ENCODE measurements at regions not wholly inside any gene's neighbourhood (a gene's known extent, or its start where the extent isn't known, plus 50 kb on each side); places are given as distances from the start of the nearest gene placed in this dataset.
"Not testable (repeated sequence)": the region's sequence is repeated elsewhere in the genome, so short reads cannot be mapped to it uniquely, and the experiment has no call there.

DNA sequence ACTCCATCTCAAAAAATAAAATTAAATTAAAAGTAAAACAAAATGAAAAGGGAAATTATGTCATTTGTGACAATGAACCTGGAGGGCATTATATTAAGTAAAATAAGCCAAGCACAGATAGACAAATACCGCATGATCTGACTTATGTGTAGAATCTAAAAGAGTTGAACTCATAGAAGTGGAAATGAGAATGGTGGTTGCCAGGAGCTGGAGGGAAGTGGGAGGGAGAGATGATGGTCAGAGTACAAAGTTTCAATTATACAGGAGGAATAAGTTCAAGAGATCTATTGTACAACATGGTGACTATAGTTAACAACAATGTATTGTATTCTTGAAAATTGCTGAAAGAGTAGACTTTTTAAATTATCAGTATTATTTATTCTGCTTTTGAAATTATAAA lies 183.4 kb downstream of the ID4 start:
- no CpG with 5 or more reads among the region's 1 CpG for WGBS (ENCODE audit: extremely low coverage, insufficient coverage, insufficient read length)
- Histone ChIP-seq H3K79me1 (ENCODE audit: low read length) (no peaks in the 10 kb centered on the region), H4K8ac (ENCODE audit: low read depth, low read length) (no peak overlapping the region), H2BK12ac (ENCODE audit: low read length) (no peak overlapping the region), H4K91ac (ENCODE audit: low read depth, low read length) (no peak overlapping the region), H2BK5ac (ENCODE audit: low read depth, low read length, poor library complexity) (no peak overlapping the region), H3K23ac (ENCODE audit: low read length) (no peak overlapping the region), H4K12ac (ENCODE audit: low read depth, low read length) (no peak overlapping the region), H3K79me2 (ENCODE audit: control insufficient read depth, insufficient read depth, low read length, poor library complexity) (no peaks in the 10 kb centered on the region), H3K27ac (ENCODE audit: low read depth, low read length) (no peak overlapping the region), H3K4ac (ENCODE audit: low read depth, low read length) (no peak overlapping the region), H2BK120ac (ENCODE audit: insufficient read depth, low read length, poor library complexity) (no peak overlapping the region), H3K9ac (ENCODE audit: low read length) (no peak overlapping the region), H3K14ac (ENCODE audit: low read length) (no peak overlapping the region), H3K4me3 (ENCODE audit: low read depth, low read length) (no peak overlapping the region), H2AFZ (ENCODE audit: insufficient read depth, low read length, poor library complexity) (no peak overlapping the region), H3K4me2 (ENCODE audit: low read length) (no peak overlapping the region), H3K4me1 (ENCODE audit: control insufficient read depth in 1 of 2, insufficient read depth in 2 of 2, low read length in 2 of 2) (no peaks in the 10 kb centered on the region), H3K18ac (ENCODE audit: low read length) (no peak overlapping the region), H3K9me3 (ENCODE audit: insufficient read depth, low read depth, low read length) (no peaks in the 10 kb centered on the region), H3K36me3 (ENCODE audit: control insufficient read depth in 1 of 2, insufficient read depth in 2 of 2, low read length in 2 of 2) (no peaks in the 10 kb centered on the region), H3K27me3 (ENCODE audit: insufficient read depth, low read length) (no peaks in the 10 kb centered on the region), H2AK5ac (ENCODE audit: low read length) (no peak overlapping the region)
- DNase-seq = no peak

DNA sequence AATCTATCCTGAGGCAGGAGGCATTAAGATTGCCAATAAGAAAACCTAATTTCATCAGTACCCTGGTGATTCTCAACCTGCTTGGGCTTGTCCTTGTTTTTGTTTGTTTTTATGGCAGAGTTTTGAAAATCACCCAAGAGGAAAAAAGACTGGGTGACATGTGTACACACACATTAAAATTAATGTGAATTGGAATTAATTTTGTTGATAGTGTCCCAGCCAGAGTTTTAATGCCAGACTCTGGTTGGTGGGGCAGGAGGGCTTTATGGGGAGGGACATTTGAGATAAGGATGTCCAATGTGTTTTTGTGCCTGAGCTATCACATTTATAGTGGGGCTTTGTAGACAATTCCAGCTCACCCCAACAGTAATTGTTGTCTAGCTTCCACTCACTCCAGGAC lies 184.6 kb downstream of the ID4 start:
- Histone ChIP-seq H3K79me1 (ENCODE audit: low read length) (no peaks in the 10 kb centered on the region), H2BK12ac (ENCODE audit: low read length) (no peak overlapping the region), H3K4me1 (ENCODE audit: control insufficient read depth in 1 of 2, insufficient read depth in 2 of 2, low read length in 2 of 2) (no peaks in the 10 kb centered on the region), H3K23ac (ENCODE audit: low read length) (no peak overlapping the region), H3K4ac (ENCODE audit: low read depth, low read length) (no peak overlapping the region), H2BK5ac (ENCODE audit: low read depth, low read length, poor library complexity) (no peak overlapping the region), H3K4me3 (ENCODE audit: low read depth, low read length) (no peak overlapping the region), H3K36me3 (ENCODE audit: control insufficient read depth in 1 of 2, insufficient read depth in 2 of 2, low read length in 2 of 2) (no peaks in the 10 kb centered on the region), H3K4me2 (ENCODE audit: low read length) (no peak overlapping the region), H3K9ac (ENCODE audit: low read length) (no peak overlapping the region), H4K91ac (ENCODE audit: low read depth, low read length) (no peak overlapping the region), H3K18ac (ENCODE audit: low read length) (no peak overlapping the region), H2AFZ (ENCODE audit: insufficient read depth, low read length, poor library complexity) (no peak overlapping the region), H4K8ac (ENCODE audit: low read depth, low read length) (no peak overlapping the region), H2AK5ac (ENCODE audit: low read length) (no peak overlapping the region), H3K27me3 (ENCODE audit: insufficient read depth, low read length) (no peaks in the 10 kb centered on the region), H4K12ac (ENCODE audit: low read depth, low read length) (no peak overlapping the region), H3K14ac (ENCODE audit: low read length) (no peak overlapping the region), H3K9me3 (ENCODE audit: insufficient read depth, low read depth, low read length) (no peaks in the 10 kb centered on the region), H3K27ac (ENCODE audit: low read depth, low read length) (no peak overlapping the region), H3K79me2 (ENCODE audit: control insufficient read depth, insufficient read depth, low read length, poor library complexity) (no peaks in the 10 kb centered on the region), H2BK120ac (ENCODE audit: insufficient read depth, low read length, poor library complexity) (no peak overlapping the region)
- DNase-seq = no peak

DNA sequence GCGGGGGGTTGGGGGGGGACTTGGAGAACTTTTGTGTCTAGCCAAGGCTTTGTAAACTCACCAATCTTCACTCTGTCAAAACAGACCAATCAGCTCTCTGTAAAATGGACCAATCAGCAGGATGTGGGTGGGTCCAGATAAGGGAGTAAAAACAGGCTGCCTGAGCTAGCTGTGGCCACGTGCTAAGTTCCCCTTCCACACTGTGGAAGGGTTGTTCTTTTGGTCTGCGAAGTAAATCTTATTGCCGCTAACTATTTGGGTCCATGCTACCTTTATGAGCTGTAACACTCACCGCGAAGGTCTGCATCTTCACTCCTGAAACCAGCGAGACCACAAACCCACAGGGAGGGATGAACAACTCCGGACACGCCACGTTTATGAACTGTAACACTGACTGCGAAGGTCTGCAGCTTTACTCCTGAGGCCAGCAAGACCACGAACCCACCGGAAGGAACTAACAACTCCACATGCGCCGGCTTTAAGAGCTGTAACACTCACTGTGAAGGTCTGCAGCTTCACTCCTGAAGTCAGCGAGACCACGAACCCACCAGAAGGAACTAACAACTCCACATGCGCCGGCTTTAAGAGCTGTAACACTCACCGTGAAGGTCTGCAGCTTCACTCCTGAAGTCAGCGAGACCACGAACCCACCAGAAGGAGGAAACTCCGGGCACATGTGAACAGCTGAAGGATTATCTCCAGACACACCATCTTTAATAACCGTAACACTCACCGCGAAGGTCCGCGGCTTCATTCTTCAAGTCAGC lies 186.6 kb downstream of the ID4 start:
- not testable (repeated sequence) for H3K4me3 ChIP-seq (ENCODE audit: low read depth, low read length); H3K9ac ChIP-seq (ENCODE audit: low read length); H3K27ac ChIP-seq (ENCODE audit: low read depth, low read length); H2BK5ac ChIP-seq (ENCODE audit: low read depth, low read length, poor library complexity); H2AFZ ChIP-seq (ENCODE audit: insufficient read depth, low read length, poor library complexity); H3K79me2 ChIP-seq (ENCODE audit: control insufficient read depth, insufficient read depth, low read length, poor library complexity); H4K8ac ChIP-seq (ENCODE audit: low read depth, low read length); H4K91ac ChIP-seq (ENCODE audit: low read depth, low read length); H3K9me3 ChIP-seq (ENCODE audit: insufficient read depth, low read depth, low read length); H2BK120ac ChIP-seq (ENCODE audit: insufficient read depth, low read length, poor library complexity); H3K4me1 ChIP-seq (ENCODE audit: control insufficient read depth in 1 of 2, insufficient read depth in 2 of 2, low read length in 2 of 2); H3K79me1 ChIP-seq (ENCODE audit: low read length); H3K27me3 ChIP-seq (ENCODE audit: insufficient read depth, low read length); H3K18ac ChIP-seq (ENCODE audit: low read length); H3K36me3 ChIP-seq (ENCODE audit: control insufficient read depth in 1 of 2, insufficient read depth in 2 of 2, low read length in 2 of 2); H4K12ac ChIP-seq (ENCODE audit: low read depth, low read length); H3K14ac ChIP-seq (ENCODE audit: low read length); H3K4ac ChIP-seq (ENCODE audit: low read depth, low read length); H2BK12ac ChIP-seq (ENCODE audit: low read length); DNase-seq; H3K4me2 ChIP-seq (ENCODE audit: low read length); H2AK5ac ChIP-seq (ENCODE audit: low read length); H3K23ac ChIP-seq (ENCODE audit: low read length)
- WGBS (ENCODE audit: extremely low coverage, insufficient coverage, insufficient read length) = no CpG with 5 or more reads among the region's 28 CpGs

DNA sequence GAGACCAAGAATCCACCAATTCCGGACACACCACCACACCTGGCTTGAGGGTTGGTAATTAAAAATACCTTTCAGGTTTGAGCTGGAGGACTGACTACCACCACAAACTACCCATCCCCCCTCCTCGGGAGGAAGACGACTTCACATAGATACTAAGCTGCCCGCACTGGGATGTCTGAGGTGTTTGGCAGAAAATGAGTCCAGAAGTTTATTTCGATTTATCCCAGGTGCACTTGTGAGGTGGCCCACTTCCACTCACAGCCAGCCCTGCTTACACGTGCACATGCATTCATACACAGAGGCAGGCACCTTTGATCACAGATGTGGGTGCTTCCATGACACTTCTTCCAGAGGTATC lies 187.1 kb downstream of the ID4 start:
- H3K18ac ChIP-seq (ENCODE audit: low read length) = no peak overlapping the region
- no peak overlapping the region for H3K9ac ChIP-seq (ENCODE audit: low read length)
- no peak overlapping the region for H3K14ac ChIP-seq (ENCODE audit: low read length)
- H4K8ac ChIP-seq (ENCODE audit: low read depth, low read length) = no peak overlapping the region
- no peak overlapping the region for H2BK12ac ChIP-seq (ENCODE audit: low read length)
- no peak overlapping the region for H2AK5ac ChIP-seq (ENCODE audit: low read length)
- no peak overlapping the region for H3K27ac ChIP-seq (ENCODE audit: low read depth, low read length)
- no peak overlapping the region for H3K23ac ChIP-seq (ENCODE audit: low read length)
- no peak overlapping the region for H2AFZ ChIP-seq (ENCODE audit: insufficient read depth, low read length, poor library complexity)
- H4K12ac ChIP-seq (ENCODE audit: low read depth, low read length) = no peak overlapping the region
- no peak for DNase-seq
- no peaks in the 10 kb centered on the region for H3K9me3 ChIP-seq (ENCODE audit: insufficient read depth, low read depth, low read length)
- no peak overlapping the region for H2BK5ac ChIP-seq (ENCODE audit: low read depth, low read length, poor library complexity)
- H3K36me3 ChIP-seq (ENCODE audit: control insufficient read depth in 1 of 2, insufficient read depth in 2 of 2, low read length in 2 of 2) = no peaks in the 10 kb centered on the region
- H3K4me2 ChIP-seq (ENCODE audit: low read length) = no peak overlapping the region
- WGBS (ENCODE audit: extremely low coverage, insufficient coverage, insufficient read length) = no CpG with 5 or more reads among the region's 6 CpGs
- no peak overlapping the region for H3K4ac ChIP-seq (ENCODE audit: low read depth, low read length)
- no peaks in the 10 kb centered on the region for H3K4me1 ChIP-seq (ENCODE audit: control insufficient read depth in 1 of 2, insufficient read depth in 2 of 2, low read length in 2 of 2)
- no peaks in the 10 kb centered on the region for H3K27me3 ChIP-seq (ENCODE audit: insufficient read depth, low read length)
- H3K79me2 ChIP-seq (ENCODE audit: control insufficient read depth, insufficient read depth, low read length, poor library complexity) = no peaks in the 10 kb centered on the region
- H3K4me3 ChIP-seq (ENCODE audit: low read depth, low read length) = no peak overlapping the region
- H4K91ac ChIP-seq (ENCODE audit: low read depth, low read length) = no peak overlapping the region
- H3K79me1 ChIP-seq (ENCODE audit: low read length) = no peaks in the 10 kb centered on the region
- no peak overlapping the region for H2BK120ac ChIP-seq (ENCODE audit: insufficient read depth, low read length, poor library complexity)
